Peyer's patch (tissue), 4 donors: ENCODE measurements at regions not wholly inside any gene's neighbourhood (a gene's known extent, or its start where the extent isn't known, plus 50 kb on each side); places are given as distances from the start of the nearest gene placed in this dataset.
"Not testable (repeated sequence)": the region's sequence is repeated elsewhere in the genome, so short reads cannot be mapped to it uniquely, and the experiment has no call there.

Experiments
- DNase-seq, 3 donors: peaks; one replicate each; pipeline ENCODE4 v3.0.0-alpha.2; 2017 to 2019
- H3K27ac ChIP-seq, 4 donors: fragments of 200-600 bp; sonication (generic); one replicate each; pipeline ENCODE4 v1.5.1; 2016 to 2019
- H3K27me3 ChIP-seq, 2 donors: fragments of 200-600 bp; sonication (generic); one replicate each; pipeline ENCODE4 v1.5.1; 2019
- H3K36me3 ChIP-seq, 3 donors: fragments of 200-600 bp; sonication (generic); one replicate each; pipeline ENCODE4 v1.5.1; 2016 to 2019
- H3K4me1 ChIP-seq, 4 donors: fragments of 200-600 bp; sonication (generic); one replicate each; pipeline ENCODE4 v1.5.1; 2016 to 2019
- H3K4me3 ChIP-seq, 4 donors: fragments of 200-600 bp; sonication (generic); 1 replicate in 3 of 4; 2 replicates in 1 of 4; pipeline ENCODE4 v1.5.1; 2016 to 2019; ENCODE audit warnings: mild to moderate bottlenecking in 1 of 4
- H3K9me3 ChIP-seq, 4 donors: fragments of 200-600 bp; sonication (generic); one replicate each; pipeline ENCODE4 v1.5.1; 2016 to 2019; ENCODE audit warnings: mild to moderate bottlenecking in 1 of 4
- POLR2A ChIP-seq, 2 donors: fragments of 450-650 bp; IDR thresholded peaks; one replicate each; pipeline ENCODE4 v1.5.1; 2017; ENCODE audit warnings: antibody characterized with exemption in 2 of 2, mild to moderate bottlenecking in 2 of 2, moderate library complexity in 2 of 2
- TF ChIP-seq, protein P1 (sequence below), 6 experiments: fragments of 450-650 bp in 4 of 6; fragments of 200-600 bp in 2 of 6; sonication (generic) in 1 of 6; IDR thresholded peaks; one replicate each; pipeline ENCODE4 v1.5.1; 2017 to 2019; ENCODE audit warnings: antibody characterized with exemption in 6 of 6, mild to moderate bottlenecking in 3 of 6, moderate library complexity in 1 of 6

GRCh38 chr13:44857061-44857460, 132.2 kb downstream of the NUFIP1 start:
- Histone ChIP-seq H3K9me3 (no peaks in the 10 kb centered on the region), H3K27me3 (no peaks in the 10 kb centered on the region), H3K4me1 (peaks cover 0 to 4% (median 0%) of the 10 kb centered on the region in 4 donors), H3K36me3 (no peaks in the 10 kb centered on the region), H3K27ac (no peak overlapping the region), H3K4me3 (no peak overlapping the region)
- DNase-seq = no peak
- no peak for TF ChIP-seq POLR2A (IDR thresholded peaks at IDR 0.05)
- TF ChIP-seq, protein P1, sequence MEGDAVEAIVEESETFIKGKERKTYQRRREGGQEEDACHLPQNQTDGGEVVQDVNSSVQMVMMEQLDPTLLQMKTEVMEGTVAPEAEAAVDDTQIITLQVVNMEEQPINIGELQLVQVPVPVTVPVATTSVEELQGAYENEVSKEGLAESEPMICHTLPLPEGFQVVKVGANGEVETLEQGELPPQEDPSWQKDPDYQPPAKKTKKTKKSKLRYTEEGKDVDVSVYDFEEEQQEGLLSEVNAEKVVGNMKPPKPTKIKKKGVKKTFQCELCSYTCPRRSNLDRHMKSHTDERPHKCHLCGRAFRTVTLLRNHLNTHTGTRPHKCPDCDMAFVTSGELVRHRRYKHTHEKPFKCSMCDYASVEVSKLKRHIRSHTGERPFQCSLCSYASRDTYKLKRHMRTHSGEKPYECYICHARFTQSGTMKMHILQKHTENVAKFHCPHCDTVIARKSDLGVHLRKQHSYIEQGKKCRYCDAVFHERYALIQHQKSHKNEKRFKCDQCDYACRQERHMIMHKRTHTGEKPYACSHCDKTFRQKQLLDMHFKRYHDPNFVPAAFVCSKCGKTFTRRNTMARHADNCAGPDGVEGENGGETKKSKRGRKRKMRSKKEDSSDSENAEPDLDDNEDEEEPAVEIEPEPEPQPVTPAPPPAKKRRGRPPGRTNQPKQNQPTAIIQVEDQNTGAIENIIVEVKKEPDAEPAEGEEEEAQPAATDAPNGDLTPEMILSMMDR (IDR thresholded peaks at IDR 0.05) = no peak

- Histone ChIP-seq H3K9me3 (no peaks in the 10 kb centered on the region), H3K4me3 (no peak overlapping the region), H3K4me1 (peaks cover 0 to 4% (median 0%) of the 10 kb centered on the region in 4 donors), H3K36me3 (no peaks in the 10 kb centered on the region), H3K27ac (peak overlapping the region in 1 of 4 donors; percentile 38), H3K27me3 (no peaks in the 10 kb centered on the region)
- no peak for TF ChIP-seq POLR2A (IDR thresholded peaks at IDR 0.05)
- TF ChIP-seq, protein P1 (IDR thresholded peaks at IDR 0.05) = no peak
- no peak for DNase-seq
Measured at GRCh38 chr13:44855860-44856259, 133.4 kb downstream of the NUFIP1 start.

DNA sequence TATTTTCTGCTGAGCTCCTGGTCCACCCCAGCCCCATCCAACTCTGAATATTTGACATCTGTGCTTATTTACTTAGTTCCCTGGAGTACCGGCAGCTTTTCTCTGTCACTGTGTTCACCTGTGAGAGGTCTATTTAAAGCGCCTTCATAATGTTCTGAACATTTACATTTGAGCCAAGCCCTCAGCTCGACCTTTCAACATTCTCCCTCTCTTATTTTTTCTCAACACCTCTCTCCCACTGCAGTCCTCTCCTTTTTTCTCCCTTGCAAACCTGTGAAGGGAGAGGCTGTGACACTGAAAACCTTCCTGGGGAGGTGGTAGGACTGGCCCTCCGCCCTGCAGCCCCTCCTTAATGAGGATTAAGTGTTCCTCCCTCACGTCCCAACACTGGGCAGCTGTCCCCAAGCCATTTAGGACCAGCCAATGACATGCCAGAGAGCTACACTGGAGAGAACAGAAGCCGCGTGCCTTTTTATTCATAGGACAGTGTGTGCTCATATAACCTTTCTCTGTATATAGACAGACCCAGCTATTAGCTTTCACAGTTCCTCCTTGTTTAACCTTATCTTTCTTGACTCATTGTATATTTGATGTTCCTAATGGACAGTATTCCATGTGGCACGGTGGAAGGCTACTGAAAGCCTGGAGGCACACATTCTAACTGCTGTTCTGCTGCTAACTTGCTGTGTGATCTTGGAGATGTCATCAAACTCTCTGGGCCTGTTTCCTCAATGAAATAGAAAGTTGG, 134.8 kb downstream of the NUFIP1 start:
- no peaks in the 10 kb centered on the region for H3K9me3 ChIP-seq
- H3K27me3 ChIP-seq = no peaks in the 10 kb centered on the region
- H3K36me3 ChIP-seq = no peaks in the 10 kb centered on the region
- TF ChIP-seq POLR2A (IDR thresholded peaks at IDR 0.05) = no peak
- TF ChIP-seq, protein P1 (IDR thresholded peaks at IDR 0.05) = peak in 1 of 6 experiments; percentile 15
- peak overlapping the region in 2 of 4 donors; percentile 57 to 69 for H3K27ac ChIP-seq
- H3K4me3 ChIP-seq = no peak overlapping the region
- H3K4me1 ChIP-seq = peaks cover 0 to 4% (median 0%) of the 10 kb centered on the region in 4 donors
- DNase-seq = peak in 2 of 3 donors; percentile 65 to 74

- Histone ChIP-seq H3K4me1 (peaks cover 0 to 4% (median 0%) of the 10 kb centered on the region in 4 donors), H3K4me3 (no peak overlapping the region)
- DNase-seq = peak in 1 of 3 donors; percentile 58
Measured at GRCh38 chr13:44853641-44854040, 135.6 kb downstream of the NUFIP1 start.

GRCh38 chr13:44848920-44849676, 140.2 kb downstream of the NUFIP1 start:
- Histone ChIP-seq H3K36me3 (no peaks in the 10 kb centered on the region), H3K4me1 (peaks cover 0 to 4% (median 0%) of the 10 kb centered on the region in 4 donors), H3K27me3 (no peaks in the 10 kb centered on the region), H3K9me3 (no peaks in the 10 kb centered on the region), H3K4me3 (no peak overlapping the region), H3K27ac (no peak overlapping the region)
- TF ChIP-seq POLR2A (IDR thresholded peaks at IDR 0.05) = no peak
- TF ChIP-seq, protein P1 (IDR thresholded peaks at IDR 0.05) = no peak
- no peak for DNase-seq

More at GRCh38 chr13:44853641-44854040, 135.6 kb downstream of the NUFIP1 start:
- Histone ChIP-seq H3K27ac (peak overlapping the region in 2 of 4 donors; percentile 57 to 69), H3K36me3 (no peaks in the 10 kb centered on the region), H3K9me3 (no peaks in the 10 kb centered on the region), H3K27me3 (no peaks in the 10 kb centered on the region)
- no peak for TF ChIP-seq POLR2A (IDR thresholded peaks at IDR 0.05)
- TF ChIP-seq, protein P1 (IDR thresholded peaks at IDR 0.05) = no peak

DNA sequence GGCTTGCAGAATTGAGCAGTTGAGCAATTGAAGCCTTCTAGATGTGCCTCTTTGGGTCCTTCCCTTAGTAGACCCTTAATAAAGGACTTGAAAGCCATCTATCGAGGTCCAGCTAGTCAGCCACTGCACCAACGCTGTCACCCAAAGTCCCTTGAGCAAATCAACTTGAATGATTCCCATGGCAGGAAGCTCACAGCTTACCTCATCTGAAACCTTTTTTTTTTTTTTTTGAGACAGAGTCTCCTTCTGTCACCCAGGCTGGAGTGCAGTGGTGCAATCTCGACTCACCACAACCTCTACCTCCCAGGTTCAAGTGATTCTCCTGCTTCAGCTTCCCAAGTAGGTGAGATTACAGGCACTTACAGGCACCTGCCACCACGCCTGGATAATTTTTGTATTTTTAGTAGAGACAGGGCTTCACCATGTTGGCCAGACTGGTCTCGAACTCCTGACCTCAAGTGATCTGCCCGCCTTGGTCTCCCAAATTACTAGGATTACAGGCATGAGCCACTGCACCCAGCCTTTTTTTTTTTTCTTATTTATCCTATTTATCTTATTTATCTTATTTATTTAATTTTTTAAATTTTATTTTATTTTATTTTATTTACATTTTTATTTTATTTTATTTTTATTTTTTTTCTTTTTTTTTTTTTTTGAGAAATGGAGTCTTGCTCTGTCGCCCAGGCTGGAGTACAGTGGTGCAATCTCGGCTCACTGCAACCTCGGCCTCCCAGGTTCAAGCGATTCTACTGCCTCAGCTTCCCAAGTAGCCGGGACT, 143.8 kb downstream of the NUFIP1 start:
- not testable (repeated sequence) for H3K4me3 ChIP-seq, H3K36me3 ChIP-seq, H3K27ac ChIP-seq, H3K4me1 ChIP-seq, DNase-seq, H3K27me3 ChIP-seq, H3K9me3 ChIP-seq
